ENCODE measurements at regions not wholly inside any gene's neighbourhood (a gene's known extent, or its start where the extent isn't known, plus 50 kb on each side); places are given as distances from the start of the nearest gene placed in this dataset.

GRCh38 chr14:22479132-22479531, 109.9 kb downstream of the DAD1 start:
- Histone ChIP-seq H2AFZ (no peak overlapping the region), H3K4me1 (ENCODE audit: insufficient read depth) (peaks cover 8% of the 10 kb centered on the region), H3K79me2 (ENCODE audit: insufficient read depth) (no peaks in the 10 kb centered on the region), H3K9ac (no peak overlapping the region), H3F3A (ENCODE audit: insufficient read depth) (no peaks in the 10 kb centered on the region), H3K27ac (no peak overlapping the region), H3K9me3 (ENCODE audit: low read depth) (no peaks in the 10 kb centered on the region), H3K27me3 (replicated peaks; ENCODE audit: insufficient read depth) (peaks cover 23% of the 10 kb centered on the region), H3K4me3 (no peak overlapping the region), H3K36me3 (ENCODE audit: low read depth) (no peaks in the 10 kb centered on the region), H4K20me1 (ENCODE audit: insufficient read depth) (no peaks in the 10 kb centered on the region), H3K4me2 (ENCODE audit: unreplicated experiment) (no peak overlapping the region), H3K9me2 (ENCODE audit: insufficient read depth) (no peaks in the 10 kb centered on the region)
- WGBS, 2 experiments (ENCODE audit: low coverage in 1 of 2, low lambda C conversion rate in 2 of 2, missing lambda C conversion rate in 2 of 2) = 75 to 76% methylated on average over 6 of the region's 6 CpGs
- no peak for DNase-seq
- TF ChIP-seq EZH2 (IDR thresholded peaks at IDR 0.05; ENCODE audit: insufficient read depth, poor library complexity, severe bottlenecking) (no peak), EZH2phosphoT487 (IDR thresholded peaks at IDR 0.05; ENCODE audit: insufficient read depth, low read depth) (no peak)
- in situ Hi-C loops (cut with MboI) = loop anchor here (5.0 kb wide), 1 partner anchor 63 kb away; no protein-coding TSS in a partner anchor

GRCh38 chr14:22478670-22479069, 110.4 kb downstream of the DAD1 start:
- Histone ChIP-seq H3K4me2 (ENCODE audit: unreplicated experiment) (no peak overlapping the region), H3K4me1 (ENCODE audit: insufficient read depth) (peaks cover 8% of the 10 kb centered on the region), H2AFZ (no peak overlapping the region), H3K27ac (no peak overlapping the region), H3K4me3 (no peak overlapping the region), H3K79me2 (ENCODE audit: insufficient read depth) (no peaks in the 10 kb centered on the region), H3K9me3 (ENCODE audit: low read depth) (no peaks in the 10 kb centered on the region), H4K20me1 (ENCODE audit: insufficient read depth) (no peaks in the 10 kb centered on the region), H3K27me3 (replicated peaks; ENCODE audit: insufficient read depth) (peaks cover 23% of the 10 kb centered on the region), H3K36me3 (ENCODE audit: low read depth) (no peaks in the 10 kb centered on the region), H3F3A (ENCODE audit: insufficient read depth) (no peaks in the 10 kb centered on the region), H3K9ac (no peak overlapping the region), H3K9me2 (ENCODE audit: insufficient read depth) (no peaks in the 10 kb centered on the region)
- no peak for DNase-seq
- in situ Hi-C loops (cut with MboI) = loop anchor here (5.0 kb wide), 1 partner anchor 64 kb away; no protein-coding TSS in a partner anchor
- WGBS, 2 experiments (ENCODE audit: low coverage in 1 of 2, low lambda C conversion rate in 2 of 2, missing lambda C conversion rate in 2 of 2) = 6 to 12% methylated on average over 3 of the region's 3 CpGs
- TF ChIP-seq EZH2phosphoT487 (IDR thresholded peaks at IDR 0.05; ENCODE audit: insufficient read depth, low read depth) = no peak
- no peak for TF ChIP-seq EZH2 (IDR thresholded peaks at IDR 0.05; ENCODE audit: insufficient read depth, poor library complexity, severe bottlenecking)

- TF ChIP-seq EZH2 (IDR thresholded peaks at IDR 0.05; ENCODE audit: insufficient read depth, poor library complexity, severe bottlenecking) (no peak), EZH2phosphoT487 (IDR thresholded peaks at IDR 0.05; ENCODE audit: insufficient read depth, low read depth) (no peak)
- no peaks in the 10 kb centered on the region for H3K9me2 ChIP-seq (ENCODE audit: insufficient read depth)
- H3K79me2 ChIP-seq (ENCODE audit: insufficient read depth) = no peaks in the 10 kb centered on the region
- H3K9me3 ChIP-seq (ENCODE audit: low read depth) = no peaks in the 10 kb centered on the region
- no peak overlapping the region for H3K9ac ChIP-seq
- H2AFZ ChIP-seq = no peak overlapping the region
- WGBS, 2 experiments (ENCODE audit: low coverage in 1 of 2, low lambda C conversion rate in 2 of 2, missing lambda C conversion rate in 2 of 2) = 93 to 94% methylated on average over 4 of the region's 4 CpGs
- H3K4me1 ChIP-seq (ENCODE audit: insufficient read depth) = peaks cover 8% of the 10 kb centered on the region
- H3F3A ChIP-seq (ENCODE audit: insufficient read depth) = no peaks in the 10 kb centered on the region
- no peak overlapping the region for H3K4me3 ChIP-seq
- H4K20me1 ChIP-seq (ENCODE audit: insufficient read depth) = no peaks in the 10 kb centered on the region
- no peak overlapping the region for H3K27ac ChIP-seq
- H3K27me3 ChIP-seq (replicated peaks; ENCODE audit: insufficient read depth) = peaks cover 20% of the 10 kb centered on the region
- no peak for DNase-seq
- in situ Hi-C loops (cut with MboI) = loop anchor here (5.0 kb wide), 1 partner anchor 64 kb away; no protein-coding TSS in a partner anchor
- no peaks in the 10 kb centered on the region for H3K36me3 ChIP-seq (ENCODE audit: low read depth)
- no peak overlapping the region for H3K4me2 ChIP-seq (ENCODE audit: unreplicated experiment)
Measured at GRCh38 chr14:22478247-22478646, 110.8 kb downstream of the DAD1 start.

- WGBS, 2 experiments (ENCODE audit: low coverage in 1 of 2, low lambda C conversion rate in 2 of 2, missing lambda C conversion rate in 2 of 2) = 68 to 75% methylated on average over 5 of the region's 5 CpGs
- in situ Hi-C loops (cut with MboI) = loop anchor here (5.0 kb wide), 1 partner anchor 65 kb away; no protein-coding TSS in a partner anchor
Measured at GRCh38 chr14:22477569-22478194, 111.3 kb downstream of the DAD1 start.

More at GRCh38 chr14:22477569-22478194, 111.3 kb downstream of the DAD1 start:
- no peak overlapping the region for H3K4me3 ChIP-seq
- no peaks in the 10 kb centered on the region for H3K36me3 ChIP-seq (ENCODE audit: low read depth)
- no peak overlapping the region for H3K4me2 ChIP-seq (ENCODE audit: unreplicated experiment)
- no peak for DNase-seq
- H3K4me1 ChIP-seq (ENCODE audit: insufficient read depth) = peaks cover 8% of the 10 kb centered on the region
- no peaks in the 10 kb centered on the region for H3K79me2 ChIP-seq (ENCODE audit: insufficient read depth)
- H3F3A ChIP-seq (ENCODE audit: insufficient read depth) = no peaks in the 10 kb centered on the region
- H3K9ac ChIP-seq = no peak overlapping the region
- no peaks in the 10 kb centered on the region for H3K9me2 ChIP-seq (ENCODE audit: insufficient read depth)
- no peak for TF ChIP-seq EZH2 (IDR thresholded peaks at IDR 0.05; ENCODE audit: insufficient read depth, poor library complexity, severe bottlenecking)
- no peak for TF ChIP-seq EZH2phosphoT487 (IDR thresholded peaks at IDR 0.05; ENCODE audit: insufficient read depth, low read depth)
- no peaks in the 10 kb centered on the region for H4K20me1 ChIP-seq (ENCODE audit: insufficient read depth)
- H3K27ac ChIP-seq = no peak overlapping the region
- no peaks in the 10 kb centered on the region for H3K9me3 ChIP-seq (ENCODE audit: low read depth)
- H3K27me3 ChIP-seq (replicated peaks; ENCODE audit: insufficient read depth) = peaks cover 17% of the 10 kb centered on the region
- H2AFZ ChIP-seq = no peak overlapping the region

Data from GM23248 (cell line).